ENCODE measurements at regions not wholly inside any gene's neighbourhood (a gene's known extent, or its start where the extent isn't known, plus 50 kb on each side); places are given as distances from the start of the nearest gene placed in this dataset.

DNA sequence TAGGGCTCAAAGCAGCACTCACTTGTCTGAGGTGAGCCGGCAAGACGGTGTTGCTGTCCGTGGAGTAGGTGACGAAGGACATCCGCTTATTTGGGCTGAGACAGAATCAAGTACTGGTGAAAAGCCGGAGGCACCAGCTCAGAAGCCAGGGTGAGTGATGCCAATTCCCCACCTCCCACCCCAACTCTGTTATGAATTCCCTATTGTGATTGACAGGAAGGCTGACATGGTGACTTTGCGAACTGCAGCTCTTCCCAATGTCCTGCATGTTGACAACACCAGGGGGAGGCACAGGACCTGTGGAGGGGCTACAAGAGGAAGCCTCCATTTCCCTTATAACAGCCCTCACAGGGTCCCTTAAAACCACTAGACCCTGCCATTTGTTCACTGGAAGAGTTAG is 52.3 kb upstream of the MSMB start:
- TF ChIP-seq YY1 (IDR thresholded peaks at IDR 0.05; ENCODE audit: insufficient read depth, insufficient read length) (no peak), SUZ12 (IDR thresholded peaks at IDR 0.05; ENCODE audit: extremely low read depth, insufficient read depth, insufficient read length) (no peak)
